Embryonic facial prominence (tissue), 1 donor: ENCODE measurements at regions not wholly inside any gene's neighbourhood (a gene's known extent, or its start where the extent isn't known, plus 50 kb on each side); places are given as distances from the start of the nearest gene placed in this dataset.
"Not testable (repeated sequence)": the region's sequence is repeated elsewhere in the genome, so short reads cannot be mapped to it uniquely, and the experiment has no call there.

Experiments used
- DNase-seq: peaks from one replicate; pipeline ENCODE4 v3.0.0-alpha.2; 2016; ENCODE audit errors: extremely low spot score

- DNase-seq: no peak
Observed at GRCh38 chr9:129457325-129457779, 163.5 kb downstream of the C9orf50 start.

DNA sequence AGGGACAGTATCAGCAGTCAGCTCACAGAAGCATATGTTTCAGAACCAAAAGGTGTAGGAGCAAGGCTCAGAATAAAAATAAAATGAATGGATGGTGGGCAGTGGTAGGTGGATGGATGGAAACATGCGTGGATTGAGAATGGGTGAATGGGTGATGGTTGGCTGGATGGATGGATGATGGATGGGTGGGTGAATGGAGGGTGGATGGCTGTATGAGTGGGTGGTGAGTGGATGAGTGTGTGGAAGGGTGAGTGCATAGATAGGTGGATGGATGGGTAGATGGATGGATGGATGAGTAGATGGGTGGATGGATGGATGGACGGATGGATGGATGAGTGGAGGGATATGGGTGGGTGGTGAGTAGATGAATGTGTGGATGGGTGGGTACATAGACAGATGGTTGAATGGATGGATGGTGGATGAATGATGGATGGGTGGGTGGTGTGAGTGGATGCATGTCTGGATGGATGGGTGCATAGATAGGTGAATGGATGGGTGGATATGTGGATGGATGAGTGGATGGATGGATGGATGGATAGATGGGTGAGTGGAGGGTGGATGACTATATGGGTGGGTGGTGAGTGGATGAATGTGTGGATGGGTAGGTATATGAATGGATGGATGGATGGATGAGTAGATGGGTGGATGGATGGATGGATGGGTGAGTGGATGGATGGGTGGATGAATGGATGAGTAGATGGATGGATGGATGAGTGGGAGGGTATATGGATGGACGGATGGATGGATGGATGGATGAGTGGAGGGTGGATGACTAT lies 164.2 kb downstream of the C9orf50 start:
- DNase-seq: no peak

- DNase-seq: no peak
Observed at GRCh38 chr9:129455151-129455995, 165.5 kb downstream of the C9orf50 start.

DNA sequence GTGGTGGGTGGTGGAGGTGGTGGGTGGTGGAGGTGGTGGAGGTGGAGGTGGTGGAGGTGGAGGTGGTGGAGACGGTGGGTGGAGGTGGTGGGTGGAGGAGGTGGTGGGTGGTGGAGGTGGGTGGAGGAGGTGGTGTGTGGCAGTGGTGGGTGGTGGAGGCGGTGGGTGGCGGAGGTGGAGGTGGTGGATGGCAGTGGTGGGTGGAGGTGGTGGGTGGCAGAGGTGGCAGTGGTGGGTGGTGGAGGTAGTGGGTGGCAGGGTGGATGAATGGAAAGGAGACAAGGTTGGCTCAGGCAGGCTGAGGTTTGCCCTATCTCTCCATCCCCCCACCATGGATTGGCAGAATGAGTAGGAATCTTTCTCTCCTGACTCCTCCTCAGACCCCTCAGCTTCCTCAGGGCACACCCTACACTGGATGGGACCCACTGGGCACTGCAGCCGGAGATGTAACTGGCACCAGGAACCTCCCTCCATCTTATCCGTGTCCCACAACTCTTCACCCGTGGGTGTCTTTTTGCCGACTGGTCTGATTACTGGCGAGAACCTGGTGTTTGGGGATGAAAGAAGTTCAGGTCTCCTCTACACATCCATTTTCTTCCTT lies 166.3 kb downstream of the C9orf50 start:
- DNase-seq: no peak

DNA sequence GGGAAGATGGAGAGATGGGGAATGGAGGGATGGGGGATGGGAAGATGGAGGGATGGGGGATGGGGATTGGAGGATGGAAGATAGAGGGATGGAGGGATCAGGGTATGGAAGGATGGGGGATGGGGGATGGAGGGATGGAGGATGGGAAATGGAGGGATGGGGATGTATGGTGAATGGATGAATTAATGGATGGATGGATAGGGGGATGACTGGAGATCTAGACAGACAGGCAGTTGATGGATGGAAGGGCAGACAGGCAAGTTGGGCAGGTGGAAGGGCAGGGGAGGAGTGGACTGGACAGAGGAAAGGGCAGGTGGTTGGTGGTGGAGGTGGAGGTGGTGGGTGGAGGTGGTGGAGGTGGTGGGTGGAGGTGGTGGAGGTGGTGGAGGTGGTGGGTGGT lies 167.2 kb downstream of the C9orf50 start:
- DNase-seq: no peak

DNA sequence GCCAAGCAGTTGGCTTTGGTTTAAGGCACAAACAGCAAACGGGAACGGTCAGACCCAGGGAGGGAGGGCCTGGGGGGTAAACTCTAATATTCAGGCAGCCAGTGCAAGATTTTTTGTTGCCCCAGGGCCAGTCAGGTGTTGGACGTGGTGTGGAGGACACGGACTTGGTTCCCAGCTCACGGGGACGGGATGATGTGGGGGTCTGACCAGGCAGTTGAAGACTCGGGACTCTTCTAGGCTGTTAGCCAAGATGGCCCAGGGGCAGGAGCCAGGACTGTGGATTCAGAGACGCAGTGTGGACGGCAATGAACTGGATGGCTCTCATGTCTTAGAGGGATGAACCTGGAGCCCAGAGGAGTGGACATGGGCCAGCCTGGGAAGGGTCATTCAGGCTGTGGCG lies 169.2 kb downstream of the C9orf50 start:
- no peak for DNase-seq

DNA sequence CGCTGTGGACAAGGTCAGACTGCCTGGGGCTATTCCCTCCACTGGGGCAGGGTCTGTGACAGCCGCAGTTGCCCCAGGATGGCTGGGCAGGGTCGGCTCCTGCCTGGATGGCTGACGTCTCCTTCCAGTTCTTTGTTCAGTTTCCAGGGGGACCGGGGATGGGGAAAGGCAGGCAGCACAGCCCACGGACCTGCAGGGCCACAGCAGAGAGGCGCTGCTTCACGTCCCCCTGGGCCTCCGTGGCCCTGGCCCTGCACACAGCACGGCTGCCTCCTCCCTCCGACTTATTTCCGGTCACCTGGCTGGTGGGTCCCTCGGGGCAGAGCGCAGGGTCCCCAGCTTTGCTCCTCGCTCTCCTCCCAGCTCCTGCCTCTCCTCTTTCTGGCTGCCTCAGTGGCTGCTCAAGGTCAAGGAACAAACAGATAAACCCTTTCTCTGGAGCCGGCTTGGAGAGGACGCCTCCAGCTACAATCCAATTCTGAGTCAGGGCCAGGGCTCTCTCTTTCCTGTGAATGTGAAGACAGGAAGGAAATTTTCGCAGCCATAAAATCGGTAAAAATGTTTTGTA lies 169.7 kb downstream of the C9orf50 start:
- DNase-seq: no peak

GRCh38 chr9:129449066-129449465 lies 171.8 kb downstream of the C9orf50 start:
- no peak for DNase-seq

DNA sequence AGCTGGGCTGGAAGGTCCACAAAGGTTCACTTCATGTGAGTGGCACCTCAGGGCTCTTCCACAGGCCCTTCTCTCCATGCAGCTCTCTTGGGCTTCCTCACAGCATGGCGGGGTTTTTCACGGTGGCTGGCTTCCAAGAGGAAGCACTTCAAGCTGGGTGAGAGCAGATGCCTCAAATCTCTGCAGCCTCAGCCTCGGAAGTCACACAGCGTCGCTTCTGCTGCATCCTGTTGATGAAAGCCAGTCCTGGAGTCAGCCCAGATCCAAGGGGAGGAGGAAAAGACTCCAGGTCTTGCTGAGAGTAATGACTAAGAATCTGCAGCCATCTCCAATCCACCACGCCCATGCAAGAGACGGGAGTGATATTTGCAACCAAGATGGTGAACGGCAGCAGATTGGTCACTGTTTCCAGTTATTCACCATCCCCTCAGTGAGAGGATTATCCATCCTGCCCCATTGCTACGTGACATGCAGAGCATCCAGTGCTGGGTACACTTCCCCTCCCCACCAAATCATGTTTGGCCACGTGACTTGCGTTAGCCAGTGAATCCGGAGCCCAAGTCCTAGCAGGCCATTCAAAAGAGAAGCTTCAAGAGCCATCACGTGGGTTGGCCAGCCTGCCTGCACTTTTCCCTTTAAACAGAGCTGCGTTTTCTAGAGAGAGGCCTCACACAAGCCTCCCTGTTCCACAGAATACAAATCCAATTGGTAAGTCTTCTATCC lies 173.9 kb downstream of the C9orf50 start:
- no peak for DNase-seq

GRCh38 chr9:129445794-129446306 lies 175.1 kb downstream of the C9orf50 start:
- no peak for DNase-seq

DNA sequence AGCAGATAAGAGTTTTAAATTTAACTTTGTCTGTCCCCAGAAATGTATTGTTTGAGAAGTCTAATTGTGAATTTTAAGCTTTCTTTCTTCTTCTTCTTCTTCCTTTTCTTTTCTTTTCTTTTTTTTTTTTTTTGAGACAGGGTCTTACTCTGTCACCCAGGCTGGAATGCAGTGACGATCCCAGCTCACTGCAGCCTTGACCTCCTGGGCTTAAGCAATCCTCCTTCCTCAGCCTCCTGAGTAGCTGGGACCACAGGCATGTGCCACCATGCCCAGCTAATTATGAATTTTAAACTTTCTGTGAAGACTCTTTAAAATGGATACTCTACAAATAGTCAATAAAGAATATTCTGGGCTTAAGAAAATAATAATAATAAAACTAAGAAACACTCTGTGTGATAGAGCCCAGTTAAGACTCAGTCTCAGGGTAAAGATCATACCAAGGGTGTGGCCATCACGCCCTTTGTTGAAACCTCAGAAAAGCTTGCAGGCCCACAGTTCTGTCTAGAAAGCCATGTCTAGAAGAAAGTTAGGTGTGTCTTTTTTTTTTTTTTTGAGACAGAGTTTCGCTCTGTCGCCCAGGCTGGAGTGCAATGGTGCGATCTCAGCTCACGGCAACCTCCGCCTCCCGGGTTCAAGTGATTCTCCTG lies 177.3 kb downstream of the C9orf50 start:
- DNase-seq: not testable (repeated sequence)

- DNase-seq: no peak
Observed at GRCh38 chr9:129442803-129443511, 177.9 kb downstream of the C9orf50 start.

- no peak for DNase-seq
Observed at GRCh38 chr9:129441852-129442251, 179.0 kb downstream of the C9orf50 start.

- no peak for DNase-seq
Observed at GRCh38 chr9:129440435-129441186, 180.3 kb downstream of the C9orf50 start.

GRCh38 chr9:129439242-129439641 lies 181.7 kb downstream of the C9orf50 start:
- no peak for DNase-seq

DNA sequence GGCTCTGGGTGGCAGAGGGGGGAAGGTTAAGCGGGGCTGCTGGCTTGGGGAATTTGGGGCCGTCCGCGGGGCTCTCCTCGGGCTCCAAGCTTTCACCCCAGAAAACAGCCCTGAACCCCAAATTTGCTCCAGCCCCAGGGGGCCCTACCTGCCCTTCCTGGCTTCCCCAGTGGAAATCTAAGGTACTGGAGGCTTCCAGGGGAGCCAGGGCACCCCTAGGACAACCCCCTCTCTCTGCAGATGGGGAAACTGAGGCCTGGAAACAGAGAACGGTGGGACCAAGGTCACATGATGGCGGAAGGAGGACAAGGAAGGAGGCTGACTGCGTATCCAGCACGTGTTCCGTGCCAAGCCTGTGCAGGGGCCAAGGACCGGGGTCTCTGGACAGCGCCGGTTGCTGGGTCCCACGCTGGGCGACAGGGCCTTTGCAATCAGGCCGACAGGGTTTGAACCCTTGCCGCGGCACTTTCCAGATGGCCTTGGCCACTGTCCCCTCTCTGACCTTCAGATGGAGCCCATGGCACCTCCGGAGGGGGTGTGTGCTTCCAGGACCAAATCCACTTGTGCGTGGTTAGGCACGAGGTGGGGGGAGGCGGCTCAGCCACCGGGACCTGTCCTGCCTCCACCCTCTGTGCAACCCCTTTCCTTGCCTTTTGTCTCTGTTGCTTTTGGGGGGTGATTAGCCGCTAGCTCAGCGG lies 183.1 kb downstream of the C9orf50 start:
- DNase-seq: no peak

GRCh38 chr9:129436751-129437625 lies 183.9 kb downstream of the C9orf50 start:
- DNase-seq: no peak
